Inferior parietal cortex (tissue), 1 donor: ENCODE measurements at regions not wholly inside any gene's neighbourhood (a gene's known extent, or its start where the extent isn't known, plus 50 kb on each side); places are given as distances from the start of the nearest gene placed in this dataset.
"Not testable (repeated sequence)": the region's sequence is repeated elsewhere in the genome, so short reads cannot be mapped to it uniquely, and the experiment has no call there.

Experiments used
- DNase-seq: peaks from one replicate; pipeline ENCODE4 v3.0.0-alpha.2; 2016; ENCODE audit errors: extremely low spot score

GRCh38 chr22:48778308-48779195 is 1049.1 kb downstream of the BRD1 start:
- DNase-seq, result no peak

GRCh38 chr22:48772286-48772907 is 1055.3 kb downstream of the BRD1 start:
- DNase-seq, result no peak

- DNase-seq, result no peak
Observed at GRCh38 chr22:48765595-48765994, 1062.1 kb downstream of the BRD1 start.

- DNase-seq, result no peak
Observed at GRCh38 chr22:48761546-48761945, 1066.1 kb downstream of the BRD1 start.

- no peak for DNase-seq
Observed at GRCh38 chr22:48760481-48761390, 1066.9 kb downstream of the BRD1 start.

- DNase-seq, result no peak
Observed at GRCh38 chr22:48758881-48759875, 1068.5 kb downstream of the BRD1 start.

GRCh38 chr22:48757985-48758561 is 1069.6 kb downstream of the BRD1 start:
- DNase-seq, result no peak

GRCh38 chr22:48757581-48757980 is 1070.1 kb downstream of the BRD1 start:
- no peak for DNase-seq

- not testable (repeated sequence) for DNase-seq
Observed at GRCh38 chr22:48757135-48757534, 1070.5 kb downstream of the BRD1 start.

- no peak for DNase-seq
Observed at GRCh38 chr22:48756146-48757111, 1071.2 kb downstream of the BRD1 start.

- DNase-seq, result no peak
Observed at GRCh38 chr22:48755059-48755949, 1072.4 kb downstream of the BRD1 start.

GRCh38 chr22:48754611-48755058 is 1073.0 kb downstream of the BRD1 start:
- no peak for DNase-seq

- DNase-seq, result no peak
Observed at GRCh38 chr22:48753752-48754517, 1073.7 kb downstream of the BRD1 start.

GRCh38 chr22:48753381-48753730 is 1074.3 kb downstream of the BRD1 start:
- no peak for DNase-seq

GRCh38 chr22:48752451-48753380 is 1075.0 kb downstream of the BRD1 start:
- DNase-seq, result no peak
